Spleen (tissue), 7 donors: ENCODE measurements at regions not wholly inside any gene's neighbourhood (a gene's known extent, or its start where the extent isn't known, plus 50 kb on each side); places are given as distances from the start of the nearest gene placed in this dataset.

Experiments
- CTCF ChIP-seq, 11 experiments: fragments of 200-600 bp in 7 of 11; fragments of 450-650 bp in 4 of 11; sonication (generic) in 4 of 11; IDR thresholded peaks in 8 of 11; conservative IDR thresholded peaks in 3 of 11; 1 replicate in 7 of 11; 2 replicates in 4 of 11; pipeline versions ENCODE4 v1.4.0 to v1.8.0; 2016 to 2021; ENCODE audit warnings: antibody characterized with exemption in 11 of 11, inconsistent platforms in 4 of 11, mild to moderate bottlenecking in 1 of 11
- POLR2A ChIP-seq, 3 donors: fragments of 450-650 bp; IDR thresholded peaks; one replicate each; pipeline ENCODE4 v1.5.1; 2017; ENCODE audit warnings: antibody characterized with exemption in 3 of 3, mild to moderate bottlenecking in 1 of 3
- donor health status: DM: no; HTN: no; CAD: no; lungs with moderate emphysema.
- donor health status: DM: no; HTN: no; CAD: no.
- donor health status: DM: no; HTN: no; CAD: no.

GRCh38 chrX:81489987-81490386 lies 288.1 kb downstream of the SH3BGRL start:
- TF ChIP-seq POLR2A (IDR thresholded peaks at IDR 0.05) (no peak), CTCF (IDR thresholded peaks at IDR 0.05 in 8 of 11, conservative IDR thresholded peaks at IDR 0.05 in 3 of 11) (no peak)
